HCT116 (cell line): ENCODE measurements at regions not wholly inside any gene's neighbourhood (a gene's known extent, or its start where the extent isn't known, plus 50 kb on each side); places are given as distances from the start of the nearest gene placed in this dataset.

Experiments
- ATAC-seq: fragments of 200-7000 bp; cut with Tn5 transposase; 2 replicates; pipeline ENCODE4 v1.9.1; 2020; ENCODE audit warnings: mild to moderate bottlenecking, moderate library complexity
- BruUV-seq: library from RNA; stranded (reverse); fragments of 400-500 nt; replicated peaks from 2 replicates; lab custom pipeline; 2021; lab: Mats Ljungman, UMichigan
- CTCF ChIA-PET: fragments of 300-600 bp; sonication (Branson Sonifier 250); formaldehyde crosslinking; loops from one replicate; lab custom pipeline; 2021; ENCODE audit warnings: antibody characterized with exemption; lab: Charles Lee
- POLR2A ChIA-PET: fragments of 300-600, 350-600 bp; sonication (Branson Sonifier 250); formaldehyde crosslinking; loops from one replicate; lab custom pipeline; 2021; ENCODE audit warnings: antibody characterized with exemption; lab: Charles Lee
- RAD21 ChIA-PET, 2 experiments: fragments of 300-600 bp; sonication (Branson Sonifier 250); formaldehyde crosslinking; loops; one replicate each; lab custom pipeline; 2023; ENCODE audit warnings: low total read pairs in 2 of 2; ENCODE audit not compliant: uncharacterized antibody in 2 of 2, unreplicated experiment in 2 of 2, low non-redundant PET in 1 of 2; lab: Charles Lee
- DNase-seq: peaks from one replicate; pipeline ENCODE4 v3.0.0-alpha.2; 2010; ENCODE audit warnings: low read depth, low spot score
- H2AFZ ChIP-seq: fragments of 200-600 bp; shearing (Covaris generic), sonication (generic); 2 replicates; pipeline ENCODE4 v1.6.1; 2017; ENCODE audit warnings: low read depth, mixed run types, mixed read lengths, antibody characterized with exemption, low read length; ENCODE audit not compliant: poor library complexity, severe bottlenecking
- H3K27ac ChIP-seq: 2 replicates; pipeline ENCODE4 v1.5.1; 2012; ENCODE audit warnings: low read depth, low read length
- H3K27me3 ChIP-seq: fragments of 200-600 bp; sonication (generic); 2 replicates; pipeline ENCODE4 v1.6.1; 2016; ENCODE audit warnings: mixed run types, low read length, mixed read lengths; ENCODE audit not compliant: insufficient read depth
- H3K36me3 ChIP-seq, 2 experiments: fragments of 200-500 bp in 1 of 2; fragments of 200-600 bp in 1 of 2; sonication (Bioruptor generic) in 1 of 2; sonication (generic) in 1 of 2; 2 replicates each; pipeline versions ENCODE4 v1.5.1 to v1.6.1; 2014 to 2016; ENCODE audit warnings: low read length in 2 of 2, inconsistent platforms in 1 of 2, mixed read lengths in 1 of 2, mixed run types in 1 of 2; ENCODE audit not compliant: insufficient read depth in 2 of 2, control insufficient read depth in 1 of 2
- H3K4me1 ChIP-seq, 2 experiments: fragments of 200-600 bp in 1 of 2; sonication (generic) in 1 of 2; 2 replicates each; pipeline versions ENCODE4 v1.5.1 to v1.6.1; 2012 to 2017; ENCODE audit warnings: low read length in 2 of 2, inconsistent platforms in 1 of 2, mild to moderate bottlenecking in 1 of 2, mixed read lengths in 1 of 2, mixed run types in 1 of 2, moderate library complexity in 1 of 2; ENCODE audit not compliant: insufficient read depth in 2 of 2, control insufficient read depth in 1 of 2
- H3K4me2 ChIP-seq: fragments of 200-600 bp; sonication (generic); 2 replicates; pipeline ENCODE4 v1.6.1; 2017; ENCODE audit warnings: mixed run types, low read length, mixed read lengths
- H3K4me3 ChIP-seq, 2 experiments: fragments of 200-600 bp in 1 of 2; sonication (generic) in 1 of 2; replicated peaks in 1 of 2; 2 replicates each; pipeline ENCODE4 v1.5.1; 2011 to 2016; ENCODE audit warnings: low read length in 2 of 2, control low read depth in 1 of 2, low read depth in 1 of 2, mild to moderate bottlenecking in 1 of 2, mixed read lengths in 1 of 2, mixed run types in 1 of 2
- H3K79me2 ChIP-seq: fragments of 200-600 bp; sonication (generic); 2 replicates; pipeline ENCODE4 v1.6.1; 2017; ENCODE audit warnings: mild to moderate bottlenecking, mixed run types, low read length, moderate library complexity, mixed read lengths; ENCODE audit not compliant: insufficient read depth
- H3K9ac ChIP-seq: fragments of 200-600 bp; sonication (generic); 2 replicates; pipeline ENCODE4 v1.6.1; 2016; ENCODE audit warnings: low read length, mixed read lengths
- H3K9me2 ChIP-seq: fragments of 200-600 bp; sonication (generic), shearing (Covaris generic); 2 replicates; pipeline ENCODE4 v1.6.1; 2017; ENCODE audit warnings: mixed run types, mild to moderate bottlenecking, moderate library complexity; ENCODE audit not compliant: insufficient read depth
- H3K9me3 ChIP-seq, 2 experiments: fragments of 200-500 bp in 1 of 2; fragments of 200-600 bp in 1 of 2; sonication (Bioruptor generic) in 1 of 2; sonication (generic) in 1 of 2; 2 replicates each; pipeline ENCODE4 v1.6.1; 2014 to 2017; ENCODE audit warnings: low read length in 2 of 2, mixed read lengths in 2 of 2, inconsistent platforms in 1 of 2, low read depth in 1 of 2, mild to moderate bottlenecking in 1 of 2, mixed run types in 1 of 2, moderate library complexity in 1 of 2; ENCODE audit not compliant: control insufficient read depth in 1 of 2, insufficient read depth in 1 of 2
- H4K20me1 ChIP-seq: fragments of 200-600 bp; sonication (generic), shearing (Covaris generic); 2 replicates; pipeline ENCODE4 v1.6.1; 2017; ENCODE audit warnings: mixed run types, mild to moderate bottlenecking, moderate library complexity; ENCODE audit not compliant: insufficient read depth
- ATF3 ChIP-seq: IDR thresholded peaks from 2 replicates; pipeline ENCODE4 v1.6.1; 2012
- CBX3 ChIP-seq: IDR thresholded peaks from 2 replicates; pipeline ENCODE4 v1.6.1; 2012; ENCODE audit warnings: low read depth
- CTCF ChIP-seq, 3 experiments: fragments of 200-600 bp in 1 of 3; sonication (generic) in 1 of 3; IDR thresholded peaks in 2 of 3; conservative IDR thresholded peaks in 1 of 3; 2 replicates each; pipeline ENCODE4 v1.5.1; 2012 to 2017; ENCODE audit warnings: low read depth in 2 of 3, low read length in 2 of 3, antibody characterized with exemption in 1 of 3, borderline replicate concordance in 1 of 3, control low read depth in 1 of 3, mild to moderate bottlenecking in 1 of 3, mixed read lengths in 1 of 3, mixed run types in 1 of 3, moderate library complexity in 1 of 3; ENCODE audit not compliant: insufficient read depth in 1 of 3
- EGR1 ChIP-seq: IDR thresholded peaks from 2 replicates; pipeline ENCODE4 v1.6.1; 2012; ENCODE audit warnings: low read depth
- ELF1 ChIP-seq: IDR thresholded peaks from 2 replicates; pipeline ENCODE4 v1.6.1; 2012; ENCODE audit warnings: low read depth, borderline replicate concordance
- FOSL1 ChIP-seq: IDR thresholded peaks from 2 replicates; pipeline ENCODE4 v1.6.1; 2012; ENCODE audit warnings: low read depth
- POLR2A ChIP-seq: IDR thresholded peaks from 2 replicates; pipeline ENCODE4 v1.7.0; 2011; ENCODE audit warnings: borderline replicate concordance; ENCODE audit not compliant: insufficient read depth, insufficient read length; ENCODE audit errors: extremely low read depth
- POLR2AphosphoS5 ChIP-seq: IDR thresholded peaks from 2 replicates; pipeline ENCODE4 v1.6.1; 2011; ENCODE audit warnings: mild to moderate bottlenecking, low read depth, low read length, moderate library complexity
- RAD21 ChIP-seq: IDR thresholded peaks from 2 replicates; pipeline ENCODE4 v1.6.1; 2012; ENCODE audit warnings: low read depth, mild to moderate bottlenecking
- SIN3A ChIP-seq: IDR thresholded peaks from 2 replicates; pipeline ENCODE4 v1.6.1; 2012; ENCODE audit warnings: low read depth
- SP1 ChIP-seq: IDR thresholded peaks from 2 replicates; pipeline ENCODE4 v1.6.1; 2012; ENCODE audit warnings: low read depth
- SRF ChIP-seq: IDR thresholded peaks from 2 replicates; pipeline ENCODE4 v1.6.1; 2012; ENCODE audit warnings: low read depth
- ZBTB33 ChIP-seq: IDR thresholded peaks from 2 replicates; pipeline ENCODE4 v1.6.1; 2011; ENCODE audit warnings: mild to moderate bottlenecking, low read length, moderate library complexity; ENCODE audit not compliant: insufficient replicate concordance; ENCODE audit errors: extremely low read depth
- ZFX ChIP-seq: fragments of 450-650 bp; IDR thresholded peaks from 2 replicates; pipeline ENCODE4 v1.6.1; 2017
- ZNF274 ChIP-seq: fragments of 200-500 bp; sonication (Bioruptor generic); IDR thresholded peaks from 2 replicates; pipeline ENCODE4 v1.6.1; 2014; ENCODE audit warnings: mild to moderate bottlenecking, low read depth, low read length, inconsistent platforms
- intact Hi-C: fragments of 100-400 bp; cut with micrococcal nuclease; formaldehyde crosslinking; loops from 2 replicates; pipeline ENCODE4 v1.10.0; 2022

GRCh38 chr15:48038221-48038620, 82.6 kb upstream of the SLC24A5 start:
- CTCF ChIA-PET, result no interaction called here
- BruUV-seq, result no TSS peak
- H3K36me3 ChIP-seq, result no peaks in the 10 kb centered on the region

More at GRCh38 chr15:48038221-48038620, 82.6 kb upstream of the SLC24A5 start:
- intact Hi-C loops, result no loop called here
- Histone ChIP-seq H3K9me2 (no peaks in the 10 kb centered on the region), H3K27ac (no peak overlapping the region), H3K4me1 (no peaks in the 10 kb centered on the region), H3K4me2 (no peak overlapping the region), H2AFZ (no peak overlapping the region), H3K27me3 (no peaks in the 10 kb centered on the region), H3K4me3 (no peak overlapping the region), H3K9ac (no peak overlapping the region), H3K79me2 (no peaks in the 10 kb centered on the region), H4K20me1 (no peaks in the 10 kb centered on the region), H3K9me3 (peaks cover 5 to 38% of the 10 kb centered on the region in 2 experiments; a peak in 2 of 4 replicates)
- POLR2A ChIA-PET, result no interaction called here
- RAD21 ChIA-PET, result no interaction called here
- ATAC-seq (no peak), DNase-seq (no peak)
- TF ChIP-seq ATF3 (no peak), CBX3 (no peak), FOSL1 (no peak), ELF1 (no peak), RAD21 (no peak), SIN3A (no peak), ZBTB33 (no peak), SP1 (no peak), CTCF (IDR thresholded peaks at IDR 0.05 in 2 of 3, conservative IDR thresholded peaks at IDR 0.05 in 1 of 3; ENCODE audit: borderline replicate concordance in 1 of 3, insufficient read depth in 1 of 3, low read depth in 2 of 3, low read length in 2 of 3) (no peak), ZNF274 (no peak), EGR1 (no peak), POLR2AphosphoS5 (no peak), SRF (no peak), POLR2A (no peak), ZFX (no peak)
